GM21717 (cell line): ENCODE measurements at regions not wholly inside any gene's neighbourhood (a gene's known extent, or its start where the extent isn't known, plus 50 kb on each side); places are given as distances from the start of the nearest gene placed in this dataset.

Source experiments
- ATAC-seq: cut with Tn5 transposase; IDR thresholded peaks from one replicate; pipeline ENCODE4 v1.9.1; 2021; ENCODE audit warnings: mild to moderate bottlenecking, moderate library complexity; ENCODE audit not compliant: unreplicated experiment

DNA sequence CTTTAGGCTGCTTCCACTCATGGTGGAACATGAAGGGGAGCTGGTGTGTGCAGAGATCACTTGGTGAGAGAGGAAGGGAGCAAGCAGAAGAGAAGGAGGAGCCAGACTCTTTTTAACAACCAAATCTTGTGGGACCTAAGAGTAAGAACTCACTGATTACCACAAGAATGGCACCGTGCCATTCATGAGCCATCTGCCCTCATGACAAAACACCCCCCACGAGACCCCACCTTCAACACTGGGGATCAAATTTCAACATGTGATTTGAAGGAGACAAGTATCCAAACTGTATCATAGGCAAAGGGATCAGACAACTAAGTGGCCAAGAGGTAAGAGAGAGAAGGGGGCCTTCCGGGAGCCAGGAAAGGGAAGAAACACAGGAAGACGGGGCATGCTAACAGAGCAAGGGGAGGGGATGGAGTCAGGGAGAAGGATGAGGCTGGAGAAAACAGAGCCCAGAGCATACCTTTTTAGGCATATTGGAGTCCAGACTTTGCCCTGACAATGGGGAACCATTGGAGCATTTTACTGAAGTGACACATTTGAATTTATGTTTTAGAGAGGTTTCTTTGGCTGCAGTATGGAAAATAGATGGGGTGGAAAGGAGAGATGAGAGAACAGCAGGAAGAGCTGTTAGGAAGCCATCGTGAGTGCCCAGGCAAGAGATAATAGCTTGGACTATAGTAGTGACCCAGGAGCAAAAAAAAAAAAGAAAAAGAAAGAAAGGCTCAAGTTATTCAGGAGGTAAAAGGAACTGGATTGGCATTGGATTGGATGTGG lies 204.4 kb upstream of the NUDT4 start:
- ATAC-seq: no peak

DNA sequence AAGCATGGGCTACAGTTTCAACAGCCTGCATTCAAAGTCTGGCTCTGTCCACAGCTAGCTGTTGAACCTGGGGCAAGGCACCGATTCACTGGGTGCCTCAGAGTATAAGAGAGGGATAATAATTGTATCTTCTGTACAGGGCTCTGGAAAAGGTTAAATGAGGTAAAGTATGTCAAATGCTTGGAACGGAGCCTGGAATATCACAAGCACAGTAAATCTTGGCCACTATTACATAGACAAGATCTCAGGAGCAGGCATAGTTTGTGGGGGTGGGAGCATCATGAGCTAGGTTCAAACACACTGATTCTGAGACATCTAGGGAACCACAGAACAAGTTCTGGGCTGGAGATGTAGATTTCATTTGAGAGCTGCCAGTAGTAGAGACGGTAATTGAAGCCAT lies 203.7 kb upstream of the NUDT4 start:
- no peak for ATAC-seq

DNA sequence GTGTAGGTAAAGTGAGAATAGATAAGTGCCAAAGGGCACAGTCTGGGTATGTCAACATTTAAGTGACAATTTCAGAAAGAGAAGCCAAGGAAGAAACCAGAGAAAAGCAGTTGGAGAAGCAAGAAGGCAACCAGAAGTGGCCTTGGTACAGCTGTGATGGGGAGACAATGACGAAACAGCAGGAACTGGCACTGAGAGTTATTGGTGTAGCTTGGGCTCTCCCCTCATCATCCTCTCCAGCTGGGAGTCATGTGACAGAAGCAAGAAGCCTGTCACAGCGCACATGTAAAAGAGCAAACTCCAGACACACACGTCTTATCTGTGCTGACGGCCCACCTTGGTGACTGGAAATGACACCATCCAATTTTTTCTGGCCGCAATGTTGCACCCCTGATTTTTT lies 203.3 kb upstream of the NUDT4 start:
- no peak for ATAC-seq

- no peak for ATAC-seq
Observed at GRCh38 chr12:93176165-93176564, 201.6 kb upstream of the NUDT4 start.

DNA sequence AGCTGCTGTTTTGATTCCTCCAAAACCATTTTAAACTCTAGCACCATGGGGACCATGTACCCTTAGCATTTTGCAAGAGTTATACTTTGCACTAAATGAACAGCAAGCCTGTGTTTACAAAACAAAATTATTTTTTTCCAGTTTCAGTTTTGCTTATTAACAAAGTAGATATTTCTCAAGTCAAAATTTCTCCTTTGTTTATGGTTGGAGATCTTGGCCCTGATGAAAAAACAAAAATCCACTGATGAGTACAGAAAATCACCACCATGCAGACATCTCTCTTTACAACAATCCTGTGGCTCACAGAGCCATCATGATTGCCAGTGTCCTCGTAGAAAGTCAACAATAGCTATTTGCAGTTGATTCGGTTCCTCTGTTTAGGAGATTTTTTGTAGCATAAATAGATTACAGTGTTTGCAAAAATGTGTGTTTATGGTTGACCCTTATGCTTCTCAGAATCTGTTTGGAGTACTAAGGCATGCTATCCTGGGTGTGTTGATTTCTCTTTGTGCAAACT lies 201.1 kb upstream of the NUDT4 start:
- ATAC-seq: no peak

DNA sequence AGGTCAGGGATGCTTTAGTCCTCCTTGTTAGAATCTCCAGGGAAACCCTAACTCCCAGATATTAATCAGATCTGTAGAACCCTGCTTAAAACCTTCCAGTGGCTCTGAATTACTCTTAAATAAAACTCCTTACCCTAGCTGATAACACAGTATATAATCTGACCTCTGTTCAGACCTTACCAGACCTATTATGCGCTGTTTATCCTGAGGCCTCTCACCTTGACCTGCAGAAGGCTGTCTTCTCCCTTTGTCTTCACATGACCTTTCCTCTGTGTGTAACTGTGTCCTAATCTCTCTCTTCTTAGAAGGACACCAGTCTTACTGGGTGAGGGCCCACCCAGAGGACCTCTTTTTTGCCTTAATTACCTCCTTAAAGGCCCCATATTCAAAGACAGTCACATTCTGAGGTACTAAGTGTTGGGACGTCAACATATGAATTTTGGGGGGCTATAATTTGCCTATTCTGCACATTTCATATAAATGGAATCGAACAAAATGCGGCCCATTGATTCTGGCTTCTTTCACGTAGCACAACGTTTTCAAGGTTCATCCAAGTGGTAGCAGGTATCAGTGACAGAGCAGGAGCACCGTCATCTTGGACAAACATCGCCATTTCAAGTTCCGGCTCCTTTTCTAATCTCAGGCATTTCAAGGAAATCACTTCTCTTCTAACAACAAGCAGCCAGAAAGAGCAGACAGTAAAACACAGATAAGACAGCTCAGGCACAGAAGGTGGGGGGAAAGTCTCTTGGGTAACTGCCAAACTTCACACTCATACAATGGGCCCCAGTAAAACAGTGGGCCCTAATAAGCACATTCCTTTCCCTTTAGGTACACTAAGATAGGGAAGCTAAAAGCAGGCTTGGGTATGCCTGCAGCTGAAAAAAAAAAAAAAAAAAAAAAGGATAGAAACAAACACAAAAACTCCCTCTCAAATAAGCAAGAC lies 200.2 kb upstream of the NUDT4 start:
- ATAC-seq: no peak

DNA sequence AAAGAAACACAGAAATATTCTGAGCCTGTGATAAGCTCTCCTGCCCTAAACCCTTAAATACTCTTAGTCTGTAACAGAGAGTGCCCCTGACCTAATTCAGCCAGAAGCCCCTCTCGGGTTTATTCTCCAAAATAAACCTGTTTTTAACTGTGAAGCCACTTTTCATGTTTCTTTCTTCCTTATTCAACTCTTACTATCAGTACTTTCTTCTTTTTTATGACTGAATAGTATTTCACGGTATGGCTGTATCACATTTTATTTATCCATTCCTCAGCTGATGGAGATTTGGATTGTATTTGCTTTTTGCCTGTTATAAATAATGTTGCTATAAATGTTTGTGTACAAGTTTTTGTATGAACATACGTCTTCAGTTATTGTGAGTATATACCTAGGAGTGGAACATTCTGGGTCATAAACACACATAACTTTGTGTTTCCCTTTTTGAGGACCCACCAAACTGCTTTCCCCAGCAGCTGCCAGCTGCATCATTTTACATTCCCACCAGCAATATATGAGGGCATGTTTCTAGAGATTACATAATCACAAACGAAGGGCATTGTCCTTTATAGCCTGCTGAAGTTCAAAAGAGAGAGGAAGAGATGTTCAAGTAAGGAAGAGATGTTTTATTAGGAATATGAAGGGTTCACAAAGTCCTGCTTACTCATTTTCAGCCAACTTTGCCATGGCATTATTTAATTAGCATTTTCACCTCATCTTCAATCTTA lies 199.4 kb upstream of the NUDT4 start:
- no peak for ATAC-seq

DNA sequence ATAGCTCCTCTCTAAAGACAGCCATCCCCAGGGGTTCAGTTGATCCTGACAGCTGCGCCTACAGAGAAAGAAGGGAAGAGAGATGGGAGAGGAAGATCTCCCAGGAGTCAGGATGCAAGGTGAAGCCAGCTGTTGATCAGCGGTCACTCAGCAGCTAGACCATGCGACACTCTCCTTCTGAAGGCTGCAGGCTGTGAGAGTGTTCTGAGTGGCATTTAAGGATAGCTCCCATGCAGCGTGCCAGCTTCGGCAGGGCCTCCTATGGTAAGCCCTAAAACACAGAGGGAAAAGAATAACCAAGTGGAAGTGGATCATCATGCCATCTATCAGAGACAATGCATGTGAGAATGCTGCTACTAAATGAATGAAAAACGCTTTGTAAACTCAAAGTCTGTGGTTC lies 197.9 kb upstream of the NUDT4 start:
- ATAC-seq: no peak

DNA sequence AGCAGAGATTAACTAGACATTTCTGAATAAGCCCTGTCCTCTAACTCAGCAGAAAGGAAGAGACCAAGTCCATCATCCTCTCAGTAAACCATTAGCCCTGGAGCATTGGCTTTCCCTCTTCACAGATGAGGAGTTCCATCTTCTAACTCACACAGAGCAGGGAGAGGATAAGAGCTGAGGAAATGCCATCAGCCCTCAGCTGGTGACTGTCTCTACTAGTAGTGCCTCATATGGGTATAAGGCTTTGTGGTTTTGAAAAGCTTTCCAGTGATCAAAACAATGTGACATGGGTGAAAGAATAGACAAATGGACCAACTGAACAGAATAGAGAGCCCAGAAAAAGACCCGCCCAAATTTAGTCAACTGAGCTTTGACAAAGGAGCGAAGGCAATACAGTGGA lies 197.2 kb upstream of the NUDT4 start:
- no peak for ATAC-seq

DNA sequence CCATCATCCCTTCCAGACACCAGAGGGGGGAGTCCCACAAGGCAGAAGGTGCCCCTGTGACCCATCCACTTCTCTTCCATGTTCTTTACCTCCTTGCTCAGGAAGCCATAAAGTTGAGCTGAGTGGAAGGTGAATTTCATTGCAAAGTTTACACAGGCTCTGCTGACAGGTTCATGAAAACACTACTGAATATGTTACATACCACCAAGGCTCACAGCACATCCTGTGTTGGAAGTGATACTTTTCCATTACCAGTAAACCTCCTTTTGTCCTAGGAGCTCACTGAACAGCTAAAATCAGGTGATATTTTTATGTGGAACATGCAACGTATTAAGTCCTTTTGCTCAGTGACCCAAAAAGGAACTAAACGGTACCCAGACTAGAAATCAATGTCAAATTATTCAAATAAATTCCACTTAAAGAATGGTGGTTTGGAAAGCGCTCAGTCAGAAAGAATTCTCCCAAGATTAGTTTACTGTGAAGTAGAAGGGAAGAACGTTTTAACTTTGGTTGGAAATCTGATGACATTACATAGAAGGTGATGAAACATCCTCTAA lies 196.2 kb upstream of the NUDT4 start:
- no peak for ATAC-seq

DNA sequence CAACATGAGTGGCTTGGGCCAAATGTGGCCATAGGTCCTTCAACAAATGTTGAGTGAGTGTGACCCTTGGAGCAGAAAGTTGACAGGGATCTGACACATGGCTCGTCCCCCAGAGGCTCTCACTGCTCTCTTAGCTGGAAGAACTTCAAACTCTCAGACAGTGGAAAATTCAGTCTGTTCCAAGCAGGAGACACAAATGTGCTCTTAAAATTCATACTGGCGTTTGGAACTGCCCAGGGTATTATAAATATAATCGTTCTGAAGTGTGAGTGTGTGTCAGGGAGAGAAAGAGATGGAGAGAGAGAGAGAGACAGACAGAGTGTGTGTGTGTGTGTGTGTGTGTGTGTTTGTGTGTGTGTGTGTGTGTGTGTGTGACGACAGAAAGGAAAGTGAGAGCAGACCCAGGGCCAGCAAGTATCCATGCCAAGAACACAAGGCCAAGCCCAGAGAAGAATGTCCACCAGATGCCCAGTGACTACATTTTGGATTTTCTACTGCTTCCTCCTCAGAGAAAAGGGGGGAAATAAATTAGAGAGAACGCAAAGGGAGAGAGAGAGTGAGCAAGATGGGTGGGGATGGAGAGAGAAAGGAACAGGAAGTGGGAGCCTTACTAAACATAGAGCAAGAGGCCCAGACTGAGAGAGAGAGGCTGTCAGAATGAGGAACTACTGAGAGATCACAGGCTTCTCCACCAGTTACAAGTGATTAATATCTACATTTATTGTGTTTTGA lies 193.6 kb upstream of the NUDT4 start:
- peak; percentile 90 for ATAC-seq

DNA sequence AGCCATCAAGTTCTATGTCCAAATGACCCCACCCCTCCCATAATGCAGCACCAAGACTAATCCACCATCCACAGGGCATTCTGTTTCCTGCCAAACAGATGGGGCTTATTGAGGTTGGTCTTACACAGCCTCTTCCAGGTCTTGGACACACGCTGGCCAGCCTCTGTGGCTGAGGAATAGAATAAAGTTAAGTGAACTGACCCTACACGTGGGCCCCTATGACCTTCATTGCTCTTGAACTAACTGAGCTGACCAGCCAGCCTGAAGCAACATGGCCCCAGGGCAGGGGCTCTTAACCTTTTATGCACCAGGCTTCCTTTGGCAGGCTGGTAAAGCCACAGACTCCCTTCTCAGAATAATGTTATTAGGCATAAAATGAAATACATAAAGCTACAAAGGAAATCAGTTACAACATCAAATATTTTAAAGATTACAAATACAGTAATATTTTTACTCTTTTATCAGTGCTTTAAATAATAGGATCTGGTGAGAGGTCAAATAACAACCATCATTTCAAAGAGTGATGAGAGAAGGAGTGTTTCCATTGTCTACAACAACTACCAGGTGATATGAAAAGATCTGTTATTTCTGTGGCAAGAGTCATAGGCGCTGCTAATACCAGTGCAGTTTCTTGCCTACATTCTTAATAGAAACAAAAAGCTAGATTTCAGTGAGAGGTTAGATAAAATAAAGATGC lies 192.9 kb upstream of the NUDT4 start:
- ATAC-seq: no peak

DNA sequence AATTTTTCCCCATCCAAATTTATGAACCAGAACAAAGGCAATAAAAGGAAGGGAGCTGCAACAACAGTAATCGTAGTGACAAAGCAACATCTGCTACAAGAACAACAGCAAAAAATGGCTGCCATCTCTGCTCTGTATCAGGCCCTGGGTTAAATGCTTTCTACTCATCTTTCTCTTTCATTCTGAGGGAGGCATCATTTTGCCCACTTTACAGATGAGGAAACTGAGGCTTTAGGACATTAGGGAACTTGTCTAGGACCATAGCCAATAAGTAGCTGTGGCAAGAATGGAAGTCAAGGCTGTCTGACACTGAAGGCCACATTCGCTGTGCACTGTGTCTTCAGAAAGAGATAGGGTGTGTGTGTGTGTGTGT lies 192.4 kb upstream of the NUDT4 start:
- ATAC-seq: no peak

- no peak for ATAC-seq
Observed at GRCh38 chr12:93186131-93186530, 191.6 kb upstream of the NUDT4 start.

DNA sequence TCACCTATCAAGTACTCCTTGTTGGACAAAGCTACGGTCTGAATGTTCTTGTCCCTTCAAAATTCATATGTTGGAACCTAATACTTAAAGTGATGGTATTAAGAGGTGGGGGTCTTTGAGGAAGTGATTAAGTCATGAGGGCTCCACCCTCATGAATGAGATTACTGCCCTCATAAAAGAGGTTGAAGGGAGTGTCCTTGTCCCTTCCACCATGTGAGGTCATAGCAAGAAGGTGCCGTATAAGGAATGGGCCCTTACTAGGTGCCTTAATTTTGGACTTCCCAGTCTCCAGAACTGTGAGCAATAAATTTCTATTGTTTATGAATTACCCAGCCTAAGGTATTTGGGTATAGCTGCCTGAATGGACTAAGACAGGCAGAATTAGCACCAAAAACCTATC lies 191.1 kb upstream of the NUDT4 start:
- ATAC-seq: no peak

DNA sequence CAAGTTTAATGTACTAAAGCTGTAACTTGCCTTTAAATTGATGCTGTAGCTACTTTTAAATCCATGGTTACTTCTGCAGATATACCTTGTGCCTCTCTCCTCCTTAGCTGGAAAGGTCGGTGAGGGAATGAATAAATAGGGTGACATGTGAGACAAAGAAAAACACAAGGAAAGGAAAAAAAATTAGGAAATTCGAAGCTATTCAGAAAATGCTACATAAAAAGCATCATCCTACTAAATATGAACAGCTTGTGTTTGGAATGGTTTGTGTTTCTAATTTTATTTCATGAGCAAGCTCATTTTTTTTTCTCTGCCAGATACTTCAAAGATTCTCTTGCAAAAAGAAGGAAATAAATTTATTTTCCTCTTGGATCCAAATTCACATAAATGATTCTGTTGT lies 186.3 kb upstream of the NUDT4 start:
- ATAC-seq: no peak

DNA sequence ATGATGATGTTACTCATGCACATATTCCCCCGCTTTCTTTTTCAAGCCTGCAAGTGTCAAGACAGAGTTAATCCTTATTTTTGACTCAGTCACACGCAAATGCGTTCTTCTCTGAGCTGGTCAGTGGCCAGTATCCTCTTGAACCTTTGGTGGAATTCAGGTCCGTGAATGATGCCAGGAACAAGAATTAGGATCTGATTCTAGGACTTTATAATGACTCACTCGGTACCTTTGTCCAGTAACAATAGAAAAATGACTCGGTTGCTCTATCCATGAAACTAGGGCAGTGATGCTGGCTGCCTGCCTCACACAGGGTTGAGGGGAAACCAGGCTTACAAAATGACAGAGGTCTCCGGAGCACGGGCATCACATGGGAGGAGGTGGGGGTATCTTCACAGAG lies 185.8 kb upstream of the NUDT4 start:
- no peak for ATAC-seq

DNA sequence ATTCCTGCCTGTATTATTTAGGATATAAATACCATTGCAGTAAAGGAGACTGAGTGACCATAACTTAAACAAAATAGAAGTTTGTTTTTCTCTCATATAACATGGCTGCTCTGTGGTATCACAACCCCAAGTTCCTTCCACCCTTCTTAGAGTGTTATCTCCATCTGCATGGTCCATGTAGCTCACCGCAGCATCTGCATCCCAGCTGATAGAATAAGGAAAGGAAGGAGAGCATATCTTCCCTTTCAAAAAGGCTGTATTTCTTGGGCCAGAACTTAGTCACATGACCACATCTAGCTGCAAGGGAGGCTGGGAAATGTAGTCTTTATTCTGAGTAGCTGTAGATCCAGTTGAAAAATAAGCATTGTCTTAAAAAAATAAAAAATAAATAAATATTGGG lies 184.8 kb upstream of the NUDT4 start:
- ATAC-seq: no peak

DNA sequence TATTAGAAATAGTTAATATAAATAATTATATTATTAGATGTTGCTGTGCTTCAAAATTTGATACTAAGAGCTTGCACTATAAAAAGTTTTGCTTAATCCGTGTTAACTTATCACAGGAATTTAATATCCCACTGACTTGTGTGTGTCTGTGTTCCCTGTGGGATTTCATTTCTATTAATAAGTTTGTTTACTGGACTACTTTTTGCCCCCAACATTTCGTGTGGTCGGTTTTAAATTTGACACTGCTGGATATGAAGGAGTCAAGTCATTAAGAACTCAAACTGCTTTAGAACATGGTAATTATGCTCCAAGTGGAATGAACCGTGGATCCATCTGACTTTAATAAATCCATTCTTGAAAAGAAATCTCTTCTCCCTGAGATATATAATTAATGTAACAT lies 182.2 kb upstream of the NUDT4 start:
- ATAC-seq: no peak
